ENCODE measurements at regions not wholly inside any gene's neighbourhood (a gene's known extent, or its start where the extent isn't known, plus 50 kb on each side); places are given as distances from the start of the nearest gene placed in this dataset.
"Not testable (repeated sequence)": the region's sequence is repeated elsewhere in the genome, so short reads cannot be mapped to it uniquely, and the experiment has no call there.

DNA sequence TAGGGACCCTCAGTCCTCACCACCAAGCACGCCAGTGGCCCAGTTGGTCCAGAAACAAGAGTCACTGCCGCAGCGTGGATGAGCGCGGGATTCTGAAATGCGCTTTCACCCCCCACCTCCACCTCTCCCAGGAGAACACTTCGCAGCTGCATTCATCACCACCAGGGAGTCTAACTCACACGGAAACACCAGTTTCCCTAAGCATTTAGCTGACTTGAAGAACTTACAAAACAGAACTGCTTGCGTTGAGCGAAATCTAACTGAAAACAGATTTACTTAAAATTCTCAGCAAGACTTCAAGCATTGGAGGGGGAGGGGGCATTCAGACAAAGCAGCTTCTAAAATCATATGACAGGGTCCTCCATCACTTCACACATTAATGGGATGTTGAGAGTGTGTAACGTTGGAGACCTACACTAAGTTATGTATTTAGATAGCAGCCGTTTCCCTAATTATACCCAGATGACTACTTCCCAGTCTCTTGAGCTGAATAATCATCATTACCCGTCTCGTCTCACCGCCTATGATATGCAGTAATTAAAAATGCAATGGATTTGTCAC lies 258.2 kb upstream of the IRS2 start:
- no peak for DNase-seq

DNA sequence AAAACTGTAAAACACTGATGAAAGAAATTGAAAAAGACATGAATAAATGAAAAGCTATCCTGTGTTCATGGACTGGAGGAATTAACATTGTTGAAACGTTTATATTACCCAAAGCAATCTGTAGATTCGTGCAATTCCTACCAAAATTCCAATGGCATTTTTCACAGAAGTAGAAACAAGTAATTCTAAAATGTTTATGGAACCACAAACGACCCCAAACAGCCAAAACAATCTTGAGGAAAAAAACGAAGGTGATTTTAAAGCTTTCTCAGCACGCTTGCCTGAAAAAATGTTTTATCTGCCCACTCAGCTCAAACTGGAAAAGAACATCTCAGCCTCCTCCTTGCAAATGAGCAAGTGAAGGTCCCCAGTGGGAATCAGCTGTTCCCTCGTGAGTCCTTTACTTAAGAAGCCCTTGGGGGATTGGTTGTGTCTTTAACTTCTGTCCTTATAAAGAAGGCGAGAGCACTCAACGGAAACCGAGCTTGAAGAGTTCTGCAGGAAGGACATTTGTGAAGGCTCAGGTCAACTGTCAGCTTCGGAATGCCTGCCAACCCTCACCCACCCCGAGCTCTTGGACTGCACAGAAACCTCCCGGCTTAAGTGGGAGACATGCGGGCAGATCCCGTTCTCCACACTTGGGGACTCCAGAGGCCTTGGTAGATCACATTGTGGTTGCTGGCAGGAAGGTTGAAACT lies 256.0 kb upstream of the IRS2 start:
- no peak for DNase-seq

DNA sequence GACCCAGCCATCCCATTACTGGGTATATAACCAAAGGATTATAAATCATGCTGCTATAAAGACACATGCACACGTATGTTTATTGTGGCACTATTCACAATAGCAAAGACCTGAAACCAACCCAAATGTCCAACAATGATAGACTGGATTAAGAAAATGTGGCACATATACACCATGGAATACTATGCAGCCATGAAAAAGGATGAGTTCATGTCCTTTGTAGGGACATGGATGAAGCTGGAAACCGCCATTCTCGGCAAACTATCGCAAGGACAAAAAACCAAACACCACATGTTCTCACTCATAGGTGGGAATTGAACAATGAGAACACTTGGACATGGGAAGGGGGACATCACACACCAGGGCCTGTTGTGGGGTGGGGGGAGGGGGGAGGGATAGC lies 255.3 kb upstream of the IRS2 start:
- not testable (repeated sequence) for DNase-seq

DNA sequence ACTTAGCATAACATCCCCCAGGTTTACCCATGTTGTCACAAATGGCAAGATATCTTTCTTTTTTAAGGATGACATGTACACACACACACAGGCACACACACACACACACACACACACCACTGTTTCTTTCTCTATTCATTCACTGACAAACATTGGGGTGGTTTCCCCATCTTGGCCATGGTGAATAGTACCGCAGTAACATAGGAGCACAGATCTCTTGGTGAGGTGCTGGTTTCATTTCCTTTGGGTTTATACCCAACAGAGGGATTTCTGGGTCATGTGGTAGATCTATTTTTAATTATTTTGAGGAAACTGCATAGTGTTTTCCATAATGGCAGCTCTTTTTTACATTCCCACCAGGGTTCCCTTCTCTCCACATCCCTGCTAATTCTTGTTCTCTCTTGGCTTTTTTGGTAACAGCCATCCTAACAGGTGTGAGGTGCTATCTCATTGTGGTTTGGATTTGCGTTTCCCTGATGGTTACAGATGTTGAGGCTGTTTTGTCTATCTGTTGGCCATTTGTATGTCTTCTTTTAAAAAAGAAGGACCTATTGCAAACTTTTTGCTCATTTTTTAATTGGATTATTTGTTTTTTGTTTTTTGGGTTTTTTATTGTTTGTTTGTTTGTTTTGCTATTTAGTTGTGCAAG lies 251.7 kb upstream of the IRS2 start:
- no peak for DNase-seq

DNA sequence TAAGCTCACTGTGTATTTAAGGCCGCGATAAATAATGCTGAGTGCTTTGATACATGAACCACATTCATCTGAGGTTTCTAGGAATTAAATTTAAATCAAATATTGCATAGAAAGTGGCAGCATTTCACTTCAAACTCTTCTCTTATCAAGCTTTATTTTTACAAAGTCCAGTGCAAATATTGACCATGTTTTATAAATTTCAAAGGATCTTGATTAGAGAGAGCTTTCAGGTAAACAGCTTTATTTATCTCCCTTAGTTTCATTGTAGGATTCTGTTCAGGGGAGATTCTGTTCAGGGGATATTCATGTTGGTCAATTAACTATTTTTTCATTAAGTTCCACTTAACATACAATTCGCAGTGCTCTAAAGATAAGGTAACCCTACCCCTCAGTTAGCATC lies 249.7 kb upstream of the IRS2 start:
- no peak for DNase-seq

DNA sequence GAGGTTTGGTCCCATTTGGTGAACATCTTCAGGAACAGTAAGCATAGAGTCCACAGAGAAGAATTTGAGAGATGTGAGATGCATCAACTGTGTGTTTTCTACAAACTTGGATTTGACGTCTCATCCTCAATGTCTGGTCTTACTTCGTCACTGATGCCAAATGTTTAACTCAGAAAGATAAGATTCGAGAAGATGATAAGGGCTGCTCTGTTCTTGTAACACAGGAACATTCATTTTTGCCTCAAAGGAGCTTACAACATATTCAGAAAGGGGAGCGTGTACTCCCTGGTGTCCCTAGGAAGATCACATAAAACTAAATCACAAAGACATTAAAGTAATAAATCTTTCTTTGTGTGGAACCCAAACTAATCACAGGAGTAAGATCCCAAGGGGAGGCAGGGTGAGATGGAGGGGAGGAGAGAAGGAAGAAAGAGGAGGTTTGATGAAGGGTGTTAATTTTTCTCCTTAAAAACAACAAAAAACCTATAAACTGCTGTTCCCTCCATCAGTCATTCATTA lies 247.7 kb upstream of the IRS2 start:
- no peak for DNase-seq

DNA sequence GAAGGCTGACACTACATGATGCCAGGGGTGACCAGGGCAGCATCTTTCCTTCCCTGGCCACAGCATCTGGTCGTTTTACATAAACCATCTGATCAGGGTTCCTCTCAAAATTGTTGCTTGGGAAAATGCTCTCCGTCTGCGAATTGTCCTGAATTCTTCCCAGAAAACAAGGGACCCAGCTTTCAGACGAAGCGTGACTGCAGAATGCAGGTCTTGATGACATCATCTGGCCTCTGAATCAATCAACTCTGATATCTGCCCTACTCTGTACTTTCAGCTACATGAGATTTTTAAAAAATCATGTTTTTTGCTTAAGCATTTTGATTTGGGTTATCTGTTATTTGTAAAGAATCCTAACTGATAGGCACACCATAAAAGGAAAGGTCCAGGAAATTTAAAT lies 246.6 kb upstream of the IRS2 start:
- no peak for DNase-seq

DNA sequence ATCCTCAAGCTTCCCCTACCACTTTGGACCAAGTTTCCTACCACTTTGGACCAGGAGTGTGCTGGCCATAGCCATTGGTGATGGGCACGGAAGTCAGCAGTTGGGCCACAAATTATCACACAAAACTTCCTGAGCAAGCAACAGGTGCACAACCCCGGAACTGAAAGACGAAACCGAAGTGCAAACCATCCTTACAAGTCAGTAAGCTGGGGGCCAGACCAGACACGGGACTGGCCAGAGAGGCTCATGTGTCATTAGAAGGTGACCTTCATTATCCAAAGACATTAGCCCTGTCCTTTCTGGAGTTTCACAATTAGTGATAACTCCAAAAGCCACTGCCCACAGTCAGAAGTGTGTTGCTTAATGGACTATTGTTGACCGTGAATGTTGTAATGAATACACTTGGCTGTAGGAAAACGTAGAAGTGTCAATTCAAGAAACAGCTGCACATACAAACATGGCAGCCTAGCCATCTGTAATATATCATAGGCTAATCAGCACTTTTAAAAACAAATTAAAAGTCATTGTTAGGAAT lies 244.1 kb upstream of the IRS2 start:
- no peak for DNase-seq

DNA sequence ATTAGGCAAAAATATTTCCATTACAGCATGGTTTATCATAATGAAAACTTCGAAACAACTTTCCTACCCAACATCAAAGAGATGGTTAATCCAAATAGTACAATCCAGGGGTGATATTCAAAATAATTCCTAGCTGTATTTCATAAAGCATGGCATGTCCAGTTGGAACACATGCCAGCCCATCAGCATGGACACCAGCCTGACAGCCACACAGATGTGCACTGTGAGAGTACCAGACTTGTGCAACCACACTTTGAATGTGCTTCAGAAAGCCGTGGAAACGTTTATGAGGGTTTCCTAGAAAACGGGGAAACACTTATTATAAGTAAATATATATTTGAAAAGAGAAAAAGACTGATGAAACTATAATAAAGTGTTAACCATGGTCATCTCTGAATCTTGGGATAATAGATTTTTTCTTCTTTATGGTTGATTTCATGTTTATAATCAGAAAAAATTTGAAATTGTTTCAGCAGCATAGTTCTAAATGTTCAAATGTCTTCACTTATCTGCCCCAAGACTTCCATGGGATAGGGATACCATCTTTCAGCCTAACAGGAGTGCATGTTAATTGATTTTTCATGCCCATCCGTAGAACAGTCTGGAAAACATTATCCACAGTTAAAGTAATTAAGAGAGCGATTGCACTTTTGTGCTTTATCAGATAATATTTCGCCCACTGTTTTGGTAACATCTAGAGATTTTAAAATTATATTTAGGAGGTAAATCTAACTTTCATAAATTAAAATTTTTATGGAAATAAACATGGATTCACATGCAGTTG lies 242.6 kb upstream of the IRS2 start:
- DNase-seq, result no peak

DNA sequence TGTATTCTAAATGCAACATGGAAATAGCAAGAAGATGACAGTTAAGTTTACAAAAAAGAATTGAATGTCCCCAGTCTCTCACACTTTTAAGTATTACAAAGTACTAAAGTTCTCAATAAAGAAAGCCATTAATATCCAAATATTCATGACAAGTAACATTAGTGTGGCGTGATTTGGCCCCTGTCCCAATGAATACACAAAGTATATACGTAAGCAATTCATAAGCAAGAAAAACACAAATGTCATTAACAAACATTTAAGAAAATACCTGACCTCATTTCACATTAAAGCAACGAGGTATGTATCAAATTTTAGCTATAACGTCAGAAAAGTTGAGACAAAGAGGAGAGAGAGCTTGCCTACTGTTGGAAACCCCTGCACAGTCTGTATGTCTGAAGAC lies 241.9 kb upstream of the IRS2 start:
- no peak for DNase-seq

DNA sequence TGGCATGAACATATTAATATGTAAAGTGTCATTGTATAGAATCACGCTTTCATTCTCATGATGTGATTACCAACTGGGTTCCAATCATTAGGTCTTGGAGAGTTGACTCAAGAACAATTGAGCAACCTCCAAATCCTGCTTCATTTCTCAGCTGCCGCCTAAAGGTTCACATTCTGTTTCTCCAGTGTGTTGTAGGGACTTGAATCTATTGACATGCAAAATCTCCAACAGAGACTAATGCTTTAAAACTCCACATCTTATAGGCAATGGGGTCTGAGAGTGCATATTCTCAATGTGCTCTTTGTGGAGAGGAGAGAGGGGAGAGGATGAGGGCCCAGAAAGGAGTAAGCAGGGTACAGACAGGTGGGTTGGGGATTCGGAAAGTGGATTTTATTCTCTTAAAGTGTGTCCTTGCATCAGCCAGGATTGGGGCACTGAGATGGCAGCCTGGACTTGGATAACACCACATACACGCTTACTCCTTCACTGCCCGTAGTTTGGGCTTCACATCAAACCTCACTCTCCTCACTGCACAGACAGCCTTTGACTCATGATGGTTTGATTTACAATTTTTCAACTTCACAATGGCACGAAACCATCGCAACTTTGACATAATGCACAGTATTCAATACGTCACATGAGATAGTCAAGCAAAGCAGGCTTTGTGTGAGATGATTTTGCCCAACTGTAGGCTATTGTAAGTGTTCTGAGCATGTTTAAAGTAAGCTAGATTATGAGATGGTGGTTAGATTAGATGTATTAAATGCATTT lies 241.3 kb upstream of the IRS2 start:
- DNase-seq, result no peak

DNA sequence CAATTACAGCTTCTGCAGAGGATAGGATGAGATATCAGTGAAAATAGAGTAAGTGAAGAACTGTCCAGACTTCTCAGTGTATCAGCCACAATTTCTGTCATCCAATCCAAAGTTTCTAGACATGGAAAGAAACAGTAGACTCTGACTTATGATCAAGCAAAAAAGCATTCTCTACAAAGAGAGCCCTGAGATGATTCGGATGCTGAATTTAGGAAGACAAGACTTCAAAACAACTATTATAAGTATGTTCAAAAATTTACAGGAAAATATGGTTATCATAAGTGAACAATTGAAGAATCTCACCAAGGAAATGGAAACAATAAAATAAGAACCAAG lies 238.2 kb upstream of the IRS2 start:
- DNase-seq, result no peak

DNA sequence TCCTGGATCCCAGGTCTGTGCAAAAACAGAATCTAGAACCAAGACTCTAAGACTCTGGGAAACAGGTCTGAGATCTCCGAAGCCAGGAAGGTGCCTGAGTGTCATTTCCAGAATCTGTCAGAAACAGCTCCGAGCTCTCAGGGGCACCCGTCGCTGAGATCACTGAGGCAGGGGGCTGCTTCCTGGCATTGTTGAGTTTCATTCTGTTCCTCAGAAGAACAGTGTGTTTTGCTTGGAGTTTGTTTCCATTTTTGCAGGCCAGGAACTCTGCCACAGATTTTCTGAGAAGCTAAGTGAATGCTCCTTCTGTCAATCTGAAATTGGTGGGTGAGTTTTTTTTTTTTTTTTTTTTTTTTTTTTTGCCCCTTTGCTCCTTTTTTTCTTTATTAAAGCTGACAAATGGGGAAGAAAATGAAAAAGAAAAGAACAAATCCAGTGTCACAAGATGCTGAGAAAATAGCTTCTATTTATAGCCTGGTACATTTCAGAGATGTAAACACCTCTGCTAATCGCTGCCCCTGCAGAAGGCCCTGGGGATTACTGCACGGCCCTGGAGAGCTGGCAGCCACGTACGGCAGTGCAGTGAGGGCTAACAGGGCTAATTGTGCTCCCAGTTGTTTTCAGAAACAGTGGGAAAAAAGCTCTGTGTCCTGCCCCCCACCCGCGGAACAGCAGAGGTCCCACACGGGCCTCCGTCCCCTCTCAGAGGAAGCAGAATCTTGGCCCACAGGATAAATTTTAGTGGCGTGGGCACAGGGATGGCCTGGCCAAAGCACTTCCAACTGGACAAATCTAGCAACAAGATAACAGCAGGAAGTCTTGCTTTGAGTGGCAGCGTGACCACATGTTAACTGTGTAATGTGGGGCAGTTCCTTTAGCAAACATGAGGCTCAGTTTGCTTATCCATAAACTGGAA lies 237.6 kb upstream of the IRS2 start:
- no peak for DNase-seq

DNA sequence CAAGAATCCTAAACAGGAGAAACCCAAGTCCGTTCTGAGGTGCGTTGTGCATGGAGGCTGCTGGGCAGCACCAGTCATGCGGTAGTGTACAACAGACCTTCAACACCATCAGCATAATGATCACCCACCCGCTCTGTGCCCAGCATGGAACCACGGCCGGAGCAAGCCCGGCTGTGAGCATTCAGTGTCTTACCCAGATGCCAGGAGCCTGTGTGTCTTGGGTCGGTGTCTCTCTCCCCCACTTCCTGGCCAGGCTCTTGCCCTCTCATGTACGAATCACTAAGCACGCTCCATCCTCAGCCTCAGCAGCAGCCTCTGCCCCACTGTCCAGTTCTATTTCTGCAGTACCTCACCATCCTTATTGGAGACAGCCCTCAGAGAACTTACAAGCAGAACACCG lies 231.6 kb upstream of the IRS2 start:
- DNase-seq, result no peak

DNA sequence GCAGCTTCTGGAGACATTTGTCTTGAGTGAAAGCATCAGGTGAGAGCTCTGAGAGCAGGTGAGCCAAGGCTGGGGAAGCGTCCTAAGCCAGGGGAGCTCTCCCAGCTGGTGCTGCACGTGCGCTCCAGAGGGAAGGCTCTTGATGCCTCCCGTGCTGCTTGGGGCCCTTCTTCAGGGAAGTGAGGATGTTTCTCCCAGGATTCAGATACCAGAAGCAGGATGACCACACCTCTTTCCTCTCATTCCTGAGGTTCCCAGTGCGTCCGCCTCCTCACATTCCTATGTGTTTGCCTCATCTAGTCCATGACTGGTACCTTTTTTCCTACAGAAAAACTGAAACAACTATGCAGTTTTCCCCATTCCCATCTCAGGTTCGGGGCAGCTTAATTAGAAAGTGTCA lies 231.0 kb upstream of the IRS2 start:
- no peak for DNase-seq

DNA sequence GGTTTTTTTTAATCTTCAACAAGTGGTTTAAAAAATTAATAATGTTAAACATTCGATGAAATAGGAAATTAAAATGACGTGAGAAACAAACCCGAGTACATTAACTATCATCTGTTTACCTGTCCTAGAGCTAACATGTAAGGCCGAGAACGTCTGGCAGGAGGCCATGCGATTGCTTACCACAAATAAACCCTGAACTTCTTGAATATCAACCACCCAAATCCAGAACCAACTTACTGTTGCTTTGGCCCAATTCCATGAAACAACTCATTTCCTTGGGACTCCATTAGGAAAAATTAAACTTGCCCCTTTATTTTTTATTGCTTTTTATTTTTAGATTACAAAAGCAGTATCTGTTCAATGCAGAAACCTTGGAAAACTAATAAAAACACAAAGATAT lies 228.9 kb upstream of the IRS2 start:
- DNase-seq, result no peak

DNA sequence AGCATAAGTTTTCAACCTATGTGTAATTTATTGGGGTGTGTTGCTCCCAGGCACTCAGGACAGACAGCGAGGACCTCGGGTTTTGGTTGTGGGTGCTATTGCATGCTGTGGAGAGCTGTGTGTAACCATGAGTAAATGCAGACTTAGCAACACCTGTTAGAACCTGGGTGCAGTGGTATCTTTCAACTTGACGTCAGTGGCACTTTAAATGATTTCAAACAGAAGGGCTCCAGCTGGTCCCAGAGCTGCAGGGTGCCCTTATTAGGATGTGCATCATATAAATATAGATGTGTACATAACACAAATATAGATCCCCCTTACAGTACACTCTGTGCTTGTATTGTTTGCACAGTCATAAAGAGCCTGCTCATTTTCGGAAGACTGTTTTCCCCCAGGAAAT lies 228.3 kb upstream of the IRS2 start:
- no peak for DNase-seq

DNA sequence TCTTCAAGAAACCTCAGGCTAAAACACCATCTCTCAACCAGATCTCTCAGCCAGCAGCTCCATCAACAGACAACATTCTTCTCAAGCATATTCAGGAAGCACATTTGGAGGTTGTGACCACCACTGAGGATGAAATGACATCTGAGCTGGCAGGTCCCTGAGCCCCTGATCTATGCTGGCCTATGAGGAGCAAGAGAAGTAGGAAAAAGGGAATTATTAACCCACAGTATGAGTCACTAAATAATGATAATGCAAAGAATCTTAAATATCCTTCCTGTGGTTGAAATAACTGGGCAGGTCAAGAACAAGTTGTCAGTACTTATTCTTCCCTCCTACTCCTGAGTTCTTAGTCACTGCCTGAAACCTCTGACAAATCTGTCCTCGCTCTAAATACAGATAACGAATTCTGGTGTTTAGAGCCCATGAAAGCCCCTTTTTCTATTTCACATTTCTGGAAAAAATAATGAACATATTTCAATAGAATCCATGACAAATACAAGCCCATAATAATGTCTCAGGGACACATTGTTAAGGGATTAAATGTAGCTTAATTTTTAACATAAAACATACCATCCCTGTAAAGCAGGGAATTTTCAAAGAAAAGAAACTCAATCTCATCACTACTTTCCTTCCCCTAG lies 225.8 kb upstream of the IRS2 start:
- no peak for DNase-seq

DNA sequence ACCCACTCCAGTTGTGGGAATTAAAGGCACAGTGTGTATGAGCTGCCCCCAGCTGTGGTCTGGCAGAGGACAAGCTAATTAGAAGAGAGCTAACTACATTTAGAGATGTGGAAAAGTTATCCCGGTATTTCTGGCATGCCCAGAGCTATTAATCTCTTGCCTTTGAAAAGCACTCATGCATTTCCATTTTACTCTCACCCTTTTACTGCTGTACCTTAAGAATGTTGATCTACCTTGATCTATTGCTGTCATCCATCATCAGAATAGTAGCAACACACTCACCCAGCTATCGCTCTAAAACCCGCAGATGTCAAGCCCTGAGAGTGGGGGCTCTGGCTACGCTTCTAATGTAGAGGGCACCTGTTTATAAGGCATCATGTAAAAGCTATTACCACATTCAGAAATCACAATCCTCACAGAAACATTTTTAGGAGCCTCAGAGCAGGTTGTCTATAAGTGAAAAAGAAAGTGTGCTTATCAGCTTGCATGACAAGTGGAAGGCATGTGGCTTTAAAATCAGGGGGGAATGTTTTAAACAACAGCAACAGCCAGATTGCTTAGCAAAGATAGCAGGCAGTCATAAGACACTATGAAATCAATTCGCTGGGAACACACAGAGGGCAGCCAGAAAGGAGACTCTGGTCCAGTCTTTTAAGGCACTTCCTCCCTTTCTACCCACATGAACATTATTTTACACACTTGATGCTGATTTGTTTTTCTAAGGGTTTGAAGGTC lies 224.2 kb upstream of the IRS2 start:
- DNase-seq, result no peak

DNA sequence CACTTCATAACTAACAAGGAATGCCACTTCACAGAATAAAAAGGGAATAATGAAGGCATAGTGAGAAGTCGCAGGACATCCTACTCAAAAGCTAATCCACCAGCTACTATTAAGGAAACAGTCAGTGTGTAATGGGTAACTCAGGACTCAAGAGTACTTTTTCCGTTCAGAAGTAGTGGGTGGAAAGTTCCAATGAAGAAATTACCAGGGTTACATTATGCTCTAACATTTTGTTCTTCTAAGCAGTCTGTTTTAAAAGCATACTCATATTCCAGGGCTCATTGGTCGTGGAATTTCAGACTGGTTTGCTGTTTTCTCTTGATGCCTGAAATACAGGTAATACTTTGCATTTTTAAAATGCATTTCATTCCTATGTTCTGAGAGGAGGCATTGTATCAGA lies 222.4 kb upstream of the IRS2 start:
- no peak for DNase-seq

Data from stimulated activated CD4-positive, alpha-beta T cell treated with anti-CD3 and anti-CD28 coated beads, Interleukin-2, amount 100 ng/mL, for 24 hours (primary cell).